Activated CD4-positive, alpha-beta T cell treated with anti-CD3 and anti-CD28 coated beads, Interleukin-2, Interleukin-6, amounts not matched to agents 100 ng/mL and 50 ng/mL, durations not matched to agents 16 hours and 8 hours (primary cell): ENCODE measurements at regions not wholly inside any gene's neighbourhood (a gene's known extent, or its start where the extent isn't known, plus 50 kb on each side); places are given as distances from the start of the nearest gene placed in this dataset.
"Not testable (repeated sequence)": the region's sequence is repeated elsewhere in the genome, so short reads cannot be mapped to it uniquely, and the experiment has no call there.

ENCODE experiments used
- DNase-seq: peaks from one replicate; pipeline ENCODE4 v3.0.0-alpha.2; 2020

GRCh38 chr3:76442374-76442915 lies 597.5 kb upstream of the ROBO2 start:
- no peak for DNase-seq

- DNase-seq = no peak
Measured at GRCh38 chr3:76456322-76456721, 583.6 kb upstream of the ROBO2 start.

DNA sequence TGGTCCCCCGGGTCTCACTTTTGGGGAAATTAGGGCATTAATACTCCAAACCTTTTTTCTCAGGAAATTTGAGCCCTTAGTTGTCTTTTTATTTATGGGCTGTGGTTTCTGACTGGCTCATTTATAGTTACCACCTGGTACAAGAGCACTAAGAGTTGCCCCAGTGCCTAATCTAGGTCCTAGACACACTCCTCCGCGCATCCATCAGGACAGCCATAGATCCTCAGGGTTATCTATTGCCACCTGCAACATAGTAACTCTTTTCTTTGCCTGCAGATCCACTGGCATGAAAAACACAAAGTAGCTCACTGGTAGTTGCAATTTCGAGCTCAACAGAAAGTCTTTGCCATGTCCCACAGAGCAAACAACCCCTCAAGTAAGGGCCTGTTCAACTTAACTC lies 576.4 kb upstream of the ROBO2 start:
- no peak for DNase-seq

- no peak for DNase-seq
Measured at GRCh38 chr3:76470285-76470684, 569.6 kb upstream of the ROBO2 start.

- DNase-seq = no peak
Measured at GRCh38 chr3:76474632-76475031, 565.3 kb upstream of the ROBO2 start.

DNA sequence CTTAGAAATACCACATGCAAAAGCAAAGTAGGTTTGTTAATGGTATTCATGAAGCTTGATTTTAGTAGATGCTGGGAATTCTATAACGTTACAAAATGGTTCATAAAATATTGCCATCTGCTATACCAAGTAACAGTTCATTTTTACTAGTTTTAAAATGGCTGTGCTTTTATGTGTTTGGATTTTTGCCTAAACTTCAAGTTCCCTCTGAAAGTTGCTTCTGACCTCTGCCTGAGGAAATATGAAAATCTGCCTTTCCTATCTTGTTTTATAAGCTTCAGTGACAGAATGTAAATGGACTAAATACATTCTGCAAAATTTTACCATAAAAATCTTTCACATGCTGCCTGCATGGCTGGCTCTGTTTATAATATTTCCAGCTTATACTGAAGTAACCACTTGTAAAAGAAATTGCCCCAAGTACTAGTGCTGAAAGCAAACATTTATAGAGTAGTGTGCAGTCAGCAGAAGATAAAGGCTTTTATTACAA lies 560.7 kb upstream of the ROBO2 start:
- DNase-seq = no peak

DNA sequence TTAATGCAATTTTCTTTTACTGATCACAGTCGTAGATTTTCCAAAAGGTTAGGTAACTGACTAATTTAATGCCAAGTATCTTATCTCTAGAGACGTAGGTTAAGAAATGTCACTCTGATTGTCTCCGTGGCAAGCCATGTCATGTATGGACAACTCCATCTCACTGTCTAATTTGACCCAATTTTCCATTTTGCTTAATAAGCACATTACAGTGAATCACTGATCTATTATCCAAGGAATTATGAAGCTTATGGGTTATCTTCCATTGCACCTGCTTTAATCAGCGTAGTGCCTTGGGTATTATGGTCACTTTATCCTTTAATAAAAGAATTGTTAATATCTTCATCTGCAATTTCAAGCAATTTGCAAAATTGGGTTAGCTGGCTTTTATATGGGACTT lies 557.4 kb upstream of the ROBO2 start:
- DNase-seq = no peak

DNA sequence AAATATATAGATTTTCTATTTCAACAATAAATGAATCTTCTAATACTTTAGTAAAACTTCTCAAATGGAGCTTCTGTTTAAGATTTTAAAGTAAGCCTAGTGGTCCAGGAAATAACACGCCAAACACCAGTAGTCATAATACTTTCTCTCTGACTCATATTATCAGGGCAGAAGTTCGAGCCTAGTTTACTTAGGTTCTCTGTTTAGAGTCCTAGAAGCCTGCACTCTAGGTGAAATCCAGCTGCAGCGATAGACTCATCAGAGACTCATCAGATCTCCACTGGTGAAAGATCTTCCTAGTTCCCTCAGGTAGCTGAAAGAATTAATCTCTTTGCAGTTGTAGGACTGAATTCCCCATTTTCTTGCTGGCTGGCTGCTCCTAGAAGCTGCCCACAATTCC lies 552.5 kb upstream of the ROBO2 start:
- no peak for DNase-seq

- no peak for DNase-seq
Measured at GRCh38 chr3:76490064-76490463, 549.8 kb upstream of the ROBO2 start.

- DNase-seq = no peak
Measured at GRCh38 chr3:76495216-76495615, 544.7 kb upstream of the ROBO2 start.

GRCh38 chr3:76497636-76498035 lies 542.3 kb upstream of the ROBO2 start:
- DNase-seq = no peak

GRCh38 chr3:76500746-76501275 lies 539.1 kb upstream of the ROBO2 start:
- DNase-seq = no peak

DNA sequence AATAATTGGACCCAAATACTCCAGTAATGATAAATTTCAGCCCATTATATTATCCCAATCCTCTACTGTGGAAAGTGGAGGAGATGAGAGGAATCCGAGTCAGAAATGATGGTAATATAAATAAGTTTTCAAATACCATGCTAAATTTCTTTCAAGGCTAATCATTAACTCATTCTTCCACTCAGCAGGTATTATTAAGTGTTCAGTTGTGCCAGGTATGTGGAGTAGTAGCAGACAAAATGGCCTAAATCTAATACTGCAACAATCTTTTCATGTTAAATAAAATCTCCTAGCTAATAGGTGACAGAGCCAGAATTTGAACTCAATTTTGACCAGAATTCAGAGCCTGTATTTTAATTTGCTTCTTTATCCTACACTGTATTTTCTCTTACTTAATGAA lies 538.6 kb upstream of the ROBO2 start:
- DNase-seq = no peak

- DNase-seq = no peak
Measured at GRCh38 chr3:76502076-76502475, 537.8 kb upstream of the ROBO2 start.

GRCh38 chr3:76505202-76505845 lies 534.6 kb upstream of the ROBO2 start:
- DNase-seq = no peak

GRCh38 chr3:76509179-76509830 lies 530.6 kb upstream of the ROBO2 start:
- DNase-seq = no peak

DNA sequence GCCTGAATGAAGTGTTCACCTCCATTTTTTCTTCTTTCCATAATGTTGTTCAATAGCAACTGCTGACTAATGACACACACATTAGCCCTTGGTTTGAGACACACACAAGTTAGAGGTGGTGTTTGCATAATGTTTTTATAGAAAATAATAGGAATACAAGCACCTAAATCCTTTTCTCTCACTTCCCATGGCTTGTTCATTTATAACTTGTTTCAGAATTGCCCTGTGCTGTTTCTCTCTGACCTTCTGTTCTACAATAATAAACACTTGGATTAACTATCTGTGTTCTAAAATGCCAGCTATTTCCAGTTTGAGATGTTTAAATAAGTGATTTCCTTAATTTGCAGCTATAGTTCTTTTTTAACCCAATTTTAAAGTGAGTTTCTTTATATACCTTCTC lies 525.1 kb upstream of the ROBO2 start:
- no peak for DNase-seq

- no peak for DNase-seq
Measured at GRCh38 chr3:76523337-76523736, 516.6 kb upstream of the ROBO2 start.

GRCh38 chr3:76525726-76526125 lies 514.2 kb upstream of the ROBO2 start:
- no peak for DNase-seq

- no peak for DNase-seq
Measured at GRCh38 chr3:76527773-76528172, 512.1 kb upstream of the ROBO2 start.

DNA sequence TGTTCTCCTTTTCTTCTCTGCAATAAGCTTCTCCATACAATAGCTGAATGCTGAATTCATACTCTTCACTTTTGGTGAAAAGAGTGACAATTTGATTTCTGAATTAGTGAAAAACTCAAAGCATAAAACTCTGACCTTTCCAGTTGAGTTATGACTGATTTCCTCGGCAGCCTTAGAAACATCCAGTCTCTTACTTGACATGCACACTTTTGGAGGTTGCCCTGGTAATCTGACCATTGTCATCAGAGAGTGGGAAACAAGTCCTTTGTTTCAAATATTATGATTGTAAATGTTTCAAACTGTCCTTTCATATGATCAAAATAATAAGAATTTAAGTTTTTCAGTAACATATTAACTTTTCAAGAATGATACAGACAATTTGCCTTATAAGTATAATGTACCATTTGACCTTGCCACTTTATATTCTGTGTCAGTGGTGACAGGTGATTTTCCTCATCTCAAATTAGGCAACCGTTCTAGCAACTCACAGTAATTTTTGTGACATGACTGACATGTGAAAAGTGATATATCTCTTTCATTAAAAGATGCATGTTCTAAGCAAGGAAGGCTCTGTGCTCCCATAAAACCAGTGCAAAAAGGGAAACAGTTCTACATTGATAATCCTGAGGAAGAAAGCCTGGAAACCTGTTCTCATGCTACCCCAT lies 507.6 kb upstream of the ROBO2 start:
- no peak for DNase-seq

GRCh38 chr3:76533710-76534109 lies 506.2 kb upstream of the ROBO2 start:
- not testable (repeated sequence) for DNase-seq

GRCh38 chr3:76537857-76538256 lies 502.0 kb upstream of the ROBO2 start:
- DNase-seq = not testable (repeated sequence)

DNA sequence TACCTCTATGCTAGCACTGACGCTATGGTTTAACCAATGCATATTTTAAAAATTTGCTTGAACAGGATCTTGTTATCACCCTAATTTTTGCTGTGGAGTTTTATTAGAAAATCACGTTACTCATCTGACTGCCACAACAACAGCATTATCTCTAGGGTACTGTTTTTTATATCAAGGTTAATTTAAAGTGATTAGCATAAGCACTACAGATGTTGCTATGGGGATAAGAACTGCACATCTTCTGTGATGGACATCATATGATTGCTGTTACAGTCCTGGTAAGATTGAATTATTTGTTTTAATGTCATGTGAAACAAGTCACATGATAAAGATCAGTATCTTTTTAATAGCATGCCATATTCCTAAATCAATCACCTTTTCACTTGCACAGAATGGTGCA lies 492.2 kb upstream of the ROBO2 start:
- no peak for DNase-seq
